ENCODE measurements at regions not wholly inside any gene's neighbourhood (a gene's known extent, or its start where the extent isn't known, plus 50 kb on each side); places are given as distances from the start of the nearest gene placed in this dataset.

DNA sequence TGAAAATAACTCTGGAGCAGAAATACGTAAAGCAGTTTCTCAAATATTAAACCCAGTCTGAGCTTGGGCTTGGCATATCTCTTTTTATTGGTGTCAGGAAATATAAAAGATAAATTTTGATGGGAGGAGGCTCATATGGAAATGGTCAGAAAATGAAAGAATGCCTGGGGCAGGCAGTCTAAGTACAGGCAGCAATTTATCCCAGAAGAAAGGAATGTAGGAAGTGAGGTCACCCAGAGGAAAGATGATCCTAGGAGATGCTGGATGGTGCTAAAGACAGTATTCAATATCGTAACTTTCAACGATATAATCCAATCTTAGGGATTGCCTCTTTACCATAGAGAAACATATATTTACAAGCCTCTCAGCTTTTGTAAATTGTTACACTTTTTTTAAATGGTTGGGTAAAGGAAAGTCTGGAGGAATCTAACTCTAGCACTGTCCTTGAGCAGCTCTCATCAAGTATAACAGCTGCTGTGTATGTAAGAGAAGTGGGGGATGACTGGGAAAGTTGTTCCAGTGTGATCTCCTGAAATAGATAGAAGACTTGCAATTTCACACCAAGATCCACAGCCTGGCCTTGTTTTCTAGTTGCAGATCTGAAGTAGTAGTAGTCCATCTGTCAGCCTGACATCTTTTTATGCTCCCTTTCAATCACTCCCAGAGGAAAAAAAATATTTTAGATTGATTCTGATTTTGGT lies 256.9 kb upstream of the SASH1 start:
- POLR2A ChIA-PET (ENCODE audit: partially characterized antibody), result no interaction called here
- FAIRE-seq, result no peak
- TF ChIP-seq KDM5A (IDR thresholded peaks at IDR 0.05; ENCODE audit: low read length), result no peak
- TF ChIP-seq BCL11A (IDR thresholded peaks at IDR 0.05; ENCODE audit: low read depth in 2 of 2, low read length in 2 of 2), result no peak
- TF ChIP-seq KDM1A (IDR thresholded peaks at IDR 0.05; ENCODE audit: borderline replicate concordance, low read length), result no peak
- TF ChIP-seq CEBPB (IDR thresholded peaks at IDR 0.05; ENCODE audit: low read depth, low read length), result no peak
- TF ChIP-seq SAP30 (IDR thresholded peaks at IDR 0.05; ENCODE audit: insufficient read depth, insufficient replicate concordance, low read length), result no peak
- no peak for TF ChIP-seq RNF2 (IDR thresholded peaks at IDR 0.05; ENCODE audit: borderline replicate concordance, low read depth, low read length, missing control alignments, poor library complexity, severe bottlenecking)
- TF ChIP-seq KDM4A (IDR thresholded peaks at IDR 0.05; ENCODE audit: low read depth, low read length, severe bottlenecking), result no peak
- no peak for TF ChIP-seq ZNF274 (IDR thresholded peaks at IDR 0.05; ENCODE audit: borderline replicate concordance, extremely low read depth, low read length)
- TF ChIP-seq SRF (IDR thresholded peaks at IDR 0.05; ENCODE audit: low read depth, low read length), result no peak
- TF ChIP-seq NRF1 (IDR thresholded peaks at IDR 0.05; ENCODE audit: low read depth, low read length), result no peak
- no peak for TF ChIP-seq SIRT6 (IDR thresholded peaks at IDR 0.05; ENCODE audit: low read length)

More for the DNA sequence above, 256.9 kb upstream of the SASH1 start:
- H4K8ac ChIP-seq (ENCODE audit: extremely low read depth, insufficient read depth, low read length), result no peak overlapping the region
- no peak overlapping the region for H3K4ac ChIP-seq (replicated peaks; ENCODE audit: insufficient read length, low read depth, low read length)
- H3K14ac ChIP-seq (ENCODE audit: insufficient read length), result no peak overlapping the region
- H3K9ac ChIP-seq (replicated peaks in 1 of 4; ENCODE audit: extremely low read depth in 1 of 4, low read depth in 3 of 4, low read length in 3 of 4), result no peak overlapping the region
- no peak for DNase-seq (ENCODE audit: low read depth in 1 of 2, low spot score in 2 of 2)
- no peak overlapping the region for H3K56ac ChIP-seq (replicated peaks; ENCODE audit: insufficient read length, low read depth, low read length)
- no peak overlapping the region for H4K5ac ChIP-seq (ENCODE audit: insufficient read length, low read depth, low read length)
- H3K18ac ChIP-seq (ENCODE audit: extremely low read depth, low read length), result no peak overlapping the region
- H3K9me3 ChIP-seq (ENCODE audit: insufficient read depth in 2 of 2, low read depth in 1 of 2, low read length in 1 of 2), result no peaks in the 10 kb centered on the region
- no peaks in the 10 kb centered on the region for H3K79me1 ChIP-seq (ENCODE audit: low read depth, low read length)
- H3K4me1 ChIP-seq (replicated peaks in 1 of 4; ENCODE audit: control insufficient read depth in 3 of 4, insufficient read depth in 4 of 4, low read length in 3 of 4), result peaks cover 0 to 4% (median 0%) of the 10 kb centered on the region in 4 experiments; a peak in 1 of 7 replicates
- no peak overlapping the region for H2BK20ac ChIP-seq (ENCODE audit: low read length)
- H4K91ac ChIP-seq (replicated peaks; ENCODE audit: insufficient read length, low read length), result no peak overlapping the region
- H3K23me2 ChIP-seq (ENCODE audit: low read depth, low read length), result peaks cover 2% of the 10 kb centered on the region; the same call in 1 of the 2 replicates
- no peaks in the 10 kb centered on the region for H4K20me1 ChIP-seq (replicated peaks in 1 of 2; ENCODE audit: control insufficient read depth in 1 of 2, insufficient read depth in 2 of 2, low read length in 2 of 2)
- H2BK12ac ChIP-seq (ENCODE audit: low read depth, low read length), result no peak overlapping the region
- H3K4me3 ChIP-seq (ENCODE audit: extremely low read depth in 1 of 4, insufficient read depth in 2 of 4, low read depth in 3 of 4, low read length in 4 of 4), result no peak overlapping the region
- no peaks in the 10 kb centered on the region for H3K27me3 ChIP-seq (replicated peaks in 1 of 4; ENCODE audit: control insufficient read depth in 3 of 4, extremely low read depth in 1 of 4, insufficient read depth in 3 of 4, low read length in 3 of 4)
- H2BK15ac ChIP-seq (ENCODE audit: low read length), result no peak overlapping the region
- 93% methylated on average over 3 of the region's 3 CpGs; no CpG with 5 or more reads in 1 of the 2 experiments for WGBS, 2 experiments (ENCODE audit: extremely low coverage in 1 of 2, insufficient coverage in 1 of 2, insufficient read length in 1 of 2, insufficient replicate concordance in 2 of 2, low coverage in 1 of 2, low lambda C conversion rate in 2 of 2, missing lambda C conversion rate in 1 of 2)
- no peak overlapping the region for H3K23ac ChIP-seq (ENCODE audit: insufficient read length)
- CTCF ChIA-PET (ENCODE audit: partially characterized antibody), result no interaction called here
- no peak overlapping the region for H2AFZ ChIP-seq (ENCODE audit: low read length)
- H3K79me2 ChIP-seq (ENCODE audit: control insufficient read depth in 1 of 2, insufficient read depth in 2 of 2, low read length in 2 of 2), result no peaks in the 10 kb centered on the region
- H2BK5ac ChIP-seq (ENCODE audit: low read depth, low read length), result no peak overlapping the region
- H2AK5ac ChIP-seq (ENCODE audit: low read depth, low read length), result no peak overlapping the region
- no peaks in the 10 kb centered on the region for H3K36me3 ChIP-seq (ENCODE audit: control insufficient read depth in 2 of 4, insufficient read depth in 4 of 4, low read length in 3 of 4)
- no peak overlapping the region for H3K27ac ChIP-seq (ENCODE audit: low read depth, low read length)
- H2BK120ac ChIP-seq (replicated peaks; ENCODE audit: low read depth, low read length), result no peak overlapping the region
- no peak overlapping the region for H3K4me2 ChIP-seq (ENCODE audit: insufficient read depth in 1 of 2, low read depth in 2 of 2, low read length in 2 of 2)

Measured in H1 (cell line).